ENCODE measurements at regions not wholly inside any gene's neighbourhood (a gene's known extent, or its start where the extent isn't known, plus 50 kb on each side); places are given as distances from the start of the nearest gene placed in this dataset.

GRCh38 chr17:52482271-52482670 is 323.8 kb upstream of the CA10 start:
- TF ChIP-seq CTCF (IDR thresholded peaks at IDR 0.05; ENCODE audit: insufficient read depth in 1 of 2, low read depth in 1 of 2, low read length in 1 of 2, severe bottlenecking in 1 of 2, unreplicated experiment in 1 of 2) = no peak
- Histone ChIP-seq H3K27me3 (replicated peaks; ENCODE audit: control insufficient read depth, insufficient read depth, low read length) (no peaks in the 10 kb centered on the region), H3K36me3 (ENCODE audit: control insufficient read depth, insufficient read depth, low read length) (no peaks in the 10 kb centered on the region), H3K4me1 (no peaks in the 10 kb centered on the region), H3K9me3 (no peaks in the 10 kb centered on the region), H3K4me3 (ENCODE audit: low read depth, low read length) (no peak overlapping the region)
- no peaks in the 10 kb centered on the region for H3K9me3 Mint-ChIP-seq (ENCODE audit: unreplicated experiment)
- no TSS peak for BruUV-seq (replicated peaks)
- H3K27me3 Mint-ChIP-seq (ENCODE audit: insufficient read depth, unreplicated experiment) = peaks cover 3% of the 10 kb centered on the region
- no peaks in the 10 kb centered on the region for H3K4me1 Mint-ChIP-seq (ENCODE audit: low read depth, unreplicated experiment)
- no peak for DNase-seq
- ChIA-PET POLR2A (no interaction called here), CTCF (no interaction called here)
- intact Hi-C loops (cut with micrococcal nuclease; ENCODE audit: unreplicated experiment) = no loop called here
- no peak overlapping the region for H3K27ac Mint-ChIP-seq (ENCODE audit: unreplicated experiment)
- H3K36me3 Mint-ChIP-seq (ENCODE audit: insufficient read depth, unreplicated experiment) = no peaks in the 10 kb centered on the region
- no peak overlapping the region for H3K4me3 Mint-ChIP-seq (ENCODE audit: unreplicated experiment)

GRCh38 chr17:52477824-52478699 is 319.5 kb upstream of the CA10 start:
- Histone ChIP-seq H3K36me3 (ENCODE audit: control insufficient read depth, insufficient read depth, low read length) (no peaks in the 10 kb centered on the region), H3K4me3 (ENCODE audit: low read depth, low read length) (no peak overlapping the region), H3K4me1 (no peaks in the 10 kb centered on the region), H3K27me3 (replicated peaks; ENCODE audit: control insufficient read depth, insufficient read depth, low read length) (no peaks in the 10 kb centered on the region), H3K9me3 (no peaks in the 10 kb centered on the region)
- H3K27me3 Mint-ChIP-seq (ENCODE audit: insufficient read depth, unreplicated experiment) = no peaks in the 10 kb centered on the region
- H3K36me3 Mint-ChIP-seq (ENCODE audit: insufficient read depth, unreplicated experiment) = no peaks in the 10 kb centered on the region
- H3K27ac Mint-ChIP-seq (ENCODE audit: unreplicated experiment) = no peak overlapping the region
- BruUV-seq (replicated peaks) = no TSS peak
- no peak for DNase-seq
- H3K4me1 Mint-ChIP-seq (ENCODE audit: low read depth, unreplicated experiment) = no peaks in the 10 kb centered on the region
- no peaks in the 10 kb centered on the region for H3K9me3 Mint-ChIP-seq (ENCODE audit: unreplicated experiment)
- H3K4me3 Mint-ChIP-seq (ENCODE audit: unreplicated experiment) = no peak overlapping the region
- CTCF ChIA-PET = no interaction called here
- no peak for TF ChIP-seq CTCF (IDR thresholded peaks at IDR 0.05; ENCODE audit: insufficient read depth in 1 of 2, low read depth in 1 of 2, low read length in 1 of 2, severe bottlenecking in 1 of 2, unreplicated experiment in 1 of 2)
- POLR2A ChIA-PET = no interaction called here
- intact Hi-C loops (cut with micrococcal nuclease; ENCODE audit: unreplicated experiment) = no loop called here

- Mint-ChIP-seq H3K36me3 (ENCODE audit: insufficient read depth, unreplicated experiment) (no peaks in the 10 kb centered on the region), H3K4me3 (ENCODE audit: unreplicated experiment) (no peak overlapping the region), H3K9me3 (ENCODE audit: unreplicated experiment) (no peaks in the 10 kb centered on the region), H3K27me3 (ENCODE audit: insufficient read depth, unreplicated experiment) (no peaks in the 10 kb centered on the region), H3K27ac (ENCODE audit: unreplicated experiment) (no peak overlapping the region), H3K4me1 (ENCODE audit: low read depth, unreplicated experiment) (no peaks in the 10 kb centered on the region)
- Histone ChIP-seq H3K36me3 (ENCODE audit: control insufficient read depth, insufficient read depth, low read length) (no peaks in the 10 kb centered on the region), H3K4me1 (no peaks in the 10 kb centered on the region), H3K4me3 (ENCODE audit: low read depth, low read length) (no peak overlapping the region), H3K9me3 (no peaks in the 10 kb centered on the region), H3K27me3 (replicated peaks; ENCODE audit: control insufficient read depth, insufficient read depth, low read length) (no peaks in the 10 kb centered on the region)
- BruUV-seq (replicated peaks) = no TSS peak
- POLR2A ChIA-PET = no interaction called here
- no peak for DNase-seq
- CTCF ChIA-PET = no interaction called here
- TF ChIP-seq CTCF (IDR thresholded peaks at IDR 0.05; ENCODE audit: insufficient read depth in 1 of 2, low read depth in 1 of 2, low read length in 1 of 2, severe bottlenecking in 1 of 2, unreplicated experiment in 1 of 2) = no peak
- intact Hi-C loops (cut with micrococcal nuclease; ENCODE audit: unreplicated experiment) = no loop called here
Observed at GRCh38 chr17:52476638-52477313, 318.3 kb upstream of the CA10 start.

Measured in Caco-2 (cell line).